OCI-LY1 (cell line): ENCODE measurements at regions not wholly inside any gene's neighbourhood (a gene's known extent, or its start where the extent isn't known, plus 50 kb on each side); places are given as distances from the start of the nearest gene placed in this dataset.

ENCODE experiments used
- H2AFZ ChIP-seq: fragments of 200-600 bp; sonication (generic), shearing (Covaris generic); 2 replicates; pipeline ENCODE4 v1.6.0; 2014; ENCODE audit warnings: antibody characterized with exemption, mild to moderate bottlenecking, low read length
- H3F3A ChIP-seq: fragments of 200-600 bp; sonication (generic), shearing (Covaris generic); 2 replicates; pipeline ENCODE4 v1.6.0; 2014; ENCODE audit warnings: mild to moderate bottlenecking, antibody characterized with exemption, low read length, moderate library complexity; ENCODE audit not compliant: insufficient read depth
- H3K27ac ChIP-seq: fragments of 200-600 bp; sonication (generic); 2 replicates; pipeline ENCODE4 v1.5.1; 2014; ENCODE audit warnings: low read length, mixed run types, mild to moderate bottlenecking, low read depth; ENCODE audit not compliant: poor library complexity, severe bottlenecking
- H3K27me3 ChIP-seq: fragments of 200-600 bp; sonication (generic); 2 replicates; pipeline ENCODE4 v1.6.0; 2014; ENCODE audit warnings: antibody characterized with exemption, mild to moderate bottlenecking, low read length, moderate library complexity; ENCODE audit not compliant: insufficient read depth
- H3K36me3 ChIP-seq: fragments of 200-600 bp; sonication (generic); 2 replicates; pipeline ENCODE4 v1.6.1; 2014; ENCODE audit warnings: mild to moderate bottlenecking, antibody characterized with exemption, low read length, moderate library complexity, mixed read lengths; ENCODE audit not compliant: insufficient read depth
- H3K4me1 ChIP-seq: fragments of 200-600 bp; sonication (generic); 2 replicates; pipeline ENCODE4 v1.5.1; 2014; ENCODE audit warnings: mild to moderate bottlenecking, low read length, moderate library complexity; ENCODE audit not compliant: insufficient read depth, severe bottlenecking
- H3K4me2 ChIP-seq: fragments of 200-600 bp; sonication (generic), shearing (Covaris generic); 2 replicates; pipeline ENCODE4 v1.6.1; 2014; ENCODE audit warnings: low read length
- H3K4me3 ChIP-seq: fragments of 200-600 bp; sonication (generic); 2 replicates; pipeline ENCODE4 v1.5.1; 2014; ENCODE audit warnings: low read length, low read depth, mild to moderate bottlenecking, mixed read lengths; ENCODE audit not compliant: poor library complexity, severe bottlenecking
- H3K79me2 ChIP-seq: fragments of 200-600 bp; shearing (Covaris generic); 2 replicates; pipeline ENCODE4 v1.6.1; 2016; ENCODE audit warnings: mixed run types, low read length, mixed read lengths; ENCODE audit not compliant: insufficient read depth
- H3K9ac ChIP-seq: fragments of 200-600 bp; sonication (generic), shearing (Covaris generic); 2 replicates; pipeline ENCODE4 v1.6.1; 2014; ENCODE audit warnings: mild to moderate bottlenecking, low read length, mixed read lengths
- H3K9me2 ChIP-seq: fragments of 200-600 bp; sonication (generic), shearing (Covaris generic); 2 replicates; pipeline ENCODE4 v1.6.1; 2014; ENCODE audit warnings: low read depth, mild to moderate bottlenecking, low read length, mixed read lengths
- H3K9me3 ChIP-seq: fragments of 200-600 bp; shearing (Covaris generic); 2 replicates; pipeline ENCODE4 v1.6.1; 2014; ENCODE audit warnings: low read length, mixed read lengths
- H4K20me1 ChIP-seq: fragments of 200-600 bp; sonication (generic), shearing (Covaris generic); 2 replicates; pipeline ENCODE4 v1.6.0; 2016; ENCODE audit warnings: mild to moderate bottlenecking, low read length; ENCODE audit not compliant: insufficient read depth
- CTCF ChIP-seq: fragments of 200-600 bp; sonication (generic), shearing (Covaris generic); IDR thresholded peaks from 2 replicates; pipeline ENCODE4 v1.5.1; 2017; ENCODE audit warnings: mild to moderate bottlenecking, antibody characterized with exemption, low read length, moderate library complexity, mixed read lengths
- EZH2 ChIP-seq: fragments of 200-600 bp; sonication (generic), shearing (Covaris generic); IDR thresholded peaks from 2 replicates; pipeline ENCODE4 v1.8.0; 2017; ENCODE audit warnings: borderline replicate concordance, mixed run types, mild to moderate bottlenecking, antibody characterized with exemption, low read length, moderate library complexity, mixed read lengths

GRCh38 chr4:17366496-17366895, 145.4 kb downstream of the QDPR start:
- H2AFZ ChIP-seq: no peak overlapping the region
- no peak for TF ChIP-seq CTCF
- no peak for TF ChIP-seq EZH2
- H3K4me3 ChIP-seq: no peak overlapping the region
- no peaks in the 10 kb centered on the region for H3K4me1 ChIP-seq
- H4K20me1 ChIP-seq: no peaks in the 10 kb centered on the region
- no peaks in the 10 kb centered on the region for H3F3A ChIP-seq
- H3K9me2 ChIP-seq: no peaks in the 10 kb centered on the region
- H3K27ac ChIP-seq: no peak overlapping the region
- H3K9ac ChIP-seq: no peak overlapping the region
- no peaks in the 10 kb centered on the region for H3K27me3 ChIP-seq
- no peaks in the 10 kb centered on the region for H3K9me3 ChIP-seq
- H3K79me2 ChIP-seq: no peaks in the 10 kb centered on the region
- no peak overlapping the region for H3K4me2 ChIP-seq
- H3K36me3 ChIP-seq: no peaks in the 10 kb centered on the region

GRCh38 chr4:17362430-17362829, 149.5 kb downstream of the QDPR start:
- H4K20me1 ChIP-seq: no peaks in the 10 kb centered on the region
- H3K4me3 ChIP-seq: no peak overlapping the region
- H3K79me2 ChIP-seq: no peaks in the 10 kb centered on the region
- no peaks in the 10 kb centered on the region for H3K9me2 ChIP-seq
- H3K36me3 ChIP-seq: no peaks in the 10 kb centered on the region
- no peak overlapping the region for H3K27ac ChIP-seq
- H3K4me1 ChIP-seq: no peaks in the 10 kb centered on the region
- no peak overlapping the region for H3K9ac ChIP-seq
- TF ChIP-seq EZH2 (no peak), CTCF (no peak)
- no peaks in the 10 kb centered on the region for H3F3A ChIP-seq
- H3K27me3 ChIP-seq: no peaks in the 10 kb centered on the region
- no peak overlapping the region for H3K4me2 ChIP-seq
- no peaks in the 10 kb centered on the region for H3K9me3 ChIP-seq
- no peak overlapping the region for H2AFZ ChIP-seq

GRCh38 chr4:17358241-17358640, 153.6 kb downstream of the QDPR start:
- H3K9ac ChIP-seq: no peak overlapping the region
- TF ChIP-seq EZH2: no peak
- no peak for TF ChIP-seq CTCF
- no peaks in the 10 kb centered on the region for H3K9me3 ChIP-seq
- H4K20me1 ChIP-seq: no peaks in the 10 kb centered on the region
- no peaks in the 10 kb centered on the region for H3K36me3 ChIP-seq
- H3F3A ChIP-seq: no peaks in the 10 kb centered on the region
- no peak overlapping the region for H3K4me3 ChIP-seq
- no peak overlapping the region for H3K4me2 ChIP-seq
- H3K27me3 ChIP-seq: no peaks in the 10 kb centered on the region
- no peak overlapping the region for H3K27ac ChIP-seq
- H3K79me2 ChIP-seq: no peaks in the 10 kb centered on the region
- no peaks in the 10 kb centered on the region for H3K4me1 ChIP-seq
- H3K9me2 ChIP-seq: no peaks in the 10 kb centered on the region
- H2AFZ ChIP-seq: no peak overlapping the region
